HFFc6 (cell line): ENCODE measurements at regions not wholly inside any gene's neighbourhood (a gene's known extent, or its start where the extent isn't known, plus 50 kb on each side); places are given as distances from the start of the nearest gene placed in this dataset.

Experiments
- DNase-seq: peaks from one replicate; pipeline ENCODE4 v3.0.0-alpha.2; 2018
- H3K27ac Mint-ChIP-seq: 2 replicates; pipeline ENCODE4 v1.8.0; 2020; ENCODE audit warnings: mild to moderate bottlenecking, mixed read lengths
- H3K27me3 Mint-ChIP-seq: 2 replicates; pipeline ENCODE4 v1.8.0; 2021; ENCODE audit warnings: mild to moderate bottlenecking, moderate library complexity, mixed read lengths; ENCODE audit not compliant: insufficient read depth
- H3K36me3 Mint-ChIP-seq: 2 replicates; pipeline ENCODE4 v1.8.0; 2021; ENCODE audit warnings: low read depth, mixed read lengths
- H3K4me1 Mint-ChIP-seq: 2 replicates; pipeline ENCODE4 v1.8.0; 2020; ENCODE audit warnings: low read depth, mixed read lengths
- H3K4me3 Mint-ChIP-seq: 2 replicates; pipeline ENCODE4 v1.8.0; 2020; ENCODE audit warnings: mild to moderate bottlenecking, moderate library complexity, mixed read lengths
- H3K9me3 Mint-ChIP-seq: 2 replicates; pipeline ENCODE4 v1.8.0; 2020; ENCODE audit warnings: mild to moderate bottlenecking, mixed read lengths
- CTCF ChIP-seq: fragments of 200-600 bp; sonication (generic); IDR thresholded peaks from 2 replicates; pipeline ENCODE4 v1.5.0; 2021; ENCODE audit warnings: antibody characterized with exemption, mild to moderate bottlenecking

- DNase-seq = no peak
- H3K36me3 Mint-ChIP-seq = no peaks in the 10 kb centered on the region
- H3K4me1 Mint-ChIP-seq = no peaks in the 10 kb centered on the region
- no peak overlapping the region for H3K4me3 Mint-ChIP-seq
- TF ChIP-seq CTCF = no peak
- no peaks in the 10 kb centered on the region for H3K27me3 Mint-ChIP-seq
- H3K27ac Mint-ChIP-seq = no peak overlapping the region
- peaks cover 21% of the 10 kb centered on the region for H3K9me3 Mint-ChIP-seq
These were observed 79.3 kb upstream of the LSAMP start for GRCh38 chr3:116524453-116525210.

GRCh38 chr3:116552246-116552645 is 107.0 kb upstream of the LSAMP start:
- peaks cover 8% of the 10 kb centered on the region; the same call in 1 of the 2 replicates for H3K9me3 Mint-ChIP-seq
- no peak overlapping the region for H3K27ac Mint-ChIP-seq
- H3K4me3 Mint-ChIP-seq = no peak overlapping the region
- no peak for TF ChIP-seq CTCF
- no peaks in the 10 kb centered on the region for H3K4me1 Mint-ChIP-seq
- H3K27me3 Mint-ChIP-seq = no peaks in the 10 kb centered on the region; the same call in 1 of the 2 replicates
- no peak for DNase-seq
- no peaks in the 10 kb centered on the region for H3K36me3 Mint-ChIP-seq

- H3K4me3 Mint-ChIP-seq = no peak overlapping the region
- H3K9me3 Mint-ChIP-seq = peaks cover 8% of the 10 kb centered on the region; the same call in 1 of the 2 replicates
- H3K36me3 Mint-ChIP-seq = no peaks in the 10 kb centered on the region
- H3K4me1 Mint-ChIP-seq = no peaks in the 10 kb centered on the region
- no peak for DNase-seq
- H3K27me3 Mint-ChIP-seq = no peaks in the 10 kb centered on the region; the same call in 1 of the 2 replicates
- H3K27ac Mint-ChIP-seq = no peak overlapping the region
- no peak for TF ChIP-seq CTCF
These were observed 108.1 kb upstream of the LSAMP start for GRCh38 chr3:116553355-116553754.

- Mint-ChIP-seq H3K4me3 (no peak overlapping the region), H3K9me3 (peaks cover 22% of the 10 kb centered on the region), H3K4me1 (no peaks in the 10 kb centered on the region), H3K27ac (no peak overlapping the region), H3K36me3 (no peaks in the 10 kb centered on the region), H3K27me3 (no peaks in the 10 kb centered on the region)
- TF ChIP-seq CTCF = no peak
- no peak for DNase-seq
These were observed 116.2 kb upstream of the LSAMP start for GRCh38 chr3:116561529-116561928.

GRCh38 chr3:116563351-116563750 is 118.1 kb upstream of the LSAMP start:
- Mint-ChIP-seq H3K4me3 (no peak overlapping the region), H3K27me3 (no peaks in the 10 kb centered on the region), H3K36me3 (no peaks in the 10 kb centered on the region), H3K4me1 (no peaks in the 10 kb centered on the region), H3K9me3 (peaks cover 36% of the 10 kb centered on the region), H3K27ac (no peak overlapping the region)
- DNase-seq = no peak
- no peak for TF ChIP-seq CTCF
